Esophagus muscularis mucosa (tissue), 4 donors: ENCODE measurements at regions not wholly inside any gene's neighbourhood (a gene's known extent, or its start where the extent isn't known, plus 50 kb on each side); places are given as distances from the start of the nearest gene placed in this dataset.

Experiments
- CTCF ChIP-seq, 3 experiments: fragments of 200-600 bp in 2 of 3; fragments of 450-650 bp in 1 of 3; sonication (generic) in 2 of 3; IDR thresholded peaks; one replicate each; pipeline ENCODE4 v1.5.1; 2017 to 2019; ENCODE audit warnings: antibody characterized with exemption in 3 of 3, mild to moderate bottlenecking in 2 of 3, moderate library complexity in 1 of 3
- EP300 ChIP-seq: sonication (generic); formaldehyde crosslinking; IDR thresholded peaks from one replicate; pipeline ENCODE4 v1.6.1; 2017; ENCODE audit warnings: antibody characterized with exemption
- POLR2A ChIP-seq: fragments of 450-650 bp; IDR thresholded peaks from one replicate; pipeline ENCODE4 v1.6.1; 2017; ENCODE audit warnings: antibody characterized with exemption, moderate library complexity, mild to moderate bottlenecking, low read depth

GRCh38 chr2:100754951-100755350 lies 65.0 kb upstream of the NPAS2 start:
- no peak for TF ChIP-seq CTCF (IDR thresholded peaks at IDR 0.05)
- no peak for TF ChIP-seq POLR2A
- TF ChIP-seq EP300, result no peak
